ENCODE measurements at regions not wholly inside any gene's neighbourhood (a gene's known extent, or its start where the extent isn't known, plus 50 kb on each side); places are given as distances from the start of the nearest gene placed in this dataset.

DNA sequence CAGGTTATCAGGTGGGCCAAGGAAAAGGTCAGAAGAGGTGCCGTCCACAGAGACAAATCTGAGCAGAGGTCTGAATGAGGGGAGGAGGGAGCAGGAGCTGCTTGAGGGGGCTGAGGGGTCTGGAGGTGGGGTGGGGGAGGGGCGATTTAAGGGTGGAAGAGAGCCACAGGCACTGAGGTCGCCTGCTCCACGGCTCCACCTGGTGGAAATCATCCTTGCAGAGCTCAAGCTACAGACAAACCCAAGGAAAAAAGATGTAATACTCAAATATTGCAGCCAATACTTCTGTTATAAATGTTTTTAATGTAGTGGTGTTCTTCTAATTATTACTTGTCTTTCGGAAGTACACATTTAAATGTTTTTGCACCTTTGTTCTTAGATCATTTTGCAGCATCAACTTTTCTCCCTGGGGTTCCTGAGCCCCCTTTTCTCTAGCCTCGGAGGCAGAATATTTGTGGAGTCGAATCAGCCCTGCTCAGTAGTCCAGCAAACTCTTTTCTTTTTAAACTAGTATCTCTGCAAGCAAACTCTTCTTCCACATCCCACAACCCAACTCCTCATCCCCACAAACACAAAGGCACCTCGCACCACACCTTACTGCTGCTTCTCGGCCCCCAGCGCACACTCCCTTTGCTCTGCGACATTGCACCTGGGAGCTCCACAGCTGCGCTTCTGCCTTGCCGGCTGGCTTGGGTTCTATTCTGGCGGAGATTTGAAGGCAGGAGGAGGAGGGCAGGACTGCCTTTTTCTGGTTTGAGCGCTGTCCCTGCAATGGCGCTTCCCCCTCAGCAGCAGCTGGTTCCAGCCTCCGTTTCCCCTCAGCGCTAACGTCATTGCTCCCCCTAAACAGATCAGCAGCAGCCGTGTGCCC, 51.0 kb upstream of the TFAP2A start:
- no peak overlapping the region for H3K4me3 Mint-ChIP-seq
- no peaks in the 10 kb centered on the region for H3K36me3 Mint-ChIP-seq
- H3K9me3 Mint-ChIP-seq = no peaks in the 10 kb centered on the region
- peaks cover 21% of the 10 kb centered on the region for H3K27me3 Mint-ChIP-seq
- no peak overlapping the region for H3K27ac Mint-ChIP-seq
- DNase-seq = peak; percentile 16
- H3K4me1 Mint-ChIP-seq = no peaks in the 10 kb centered on the region

Data from activated naive CD8-positive, alpha-beta T cell treated with anti-CD3 and anti-CD28 coated beads for 36 hours (primary cell).